HepG2 (cell line): ENCODE measurements at regions not wholly inside any gene's neighbourhood (a gene's known extent, or its start where the extent isn't known, plus 50 kb on each side); places are given as distances from the start of the nearest gene placed in this dataset.

Source experiments
- AFF4 ChIP-seq: sonication (generic); formaldehyde crosslinking; IDR thresholded peaks from 2 replicates; pipeline ENCODE4 v1.4.0; 2020; ENCODE audit warnings: missing genetic modification reagents
- ARID4A ChIP-seq: sonication (generic); formaldehyde crosslinking; IDR thresholded peaks from 2 replicates; pipeline ENCODE4 v1.5.0; 2020; ENCODE audit warnings: mild to moderate bottlenecking, missing genetic modification reagents, borderline replicate concordance
- ATF7-NPFF ChIP-seq: sonication (generic); formaldehyde crosslinking; IDR thresholded peaks from 2 replicates; pipeline ENCODE4 v1.8.1; 2023; ENCODE audit warnings: mild to moderate bottlenecking, low read depth, missing genetic modification reagents, moderate library complexity
- BCL3 ChIP-seq: sonication (generic); formaldehyde crosslinking; IDR thresholded peaks from 2 replicates; pipeline ENCODE4 v1.5.1; 2020; ENCODE audit warnings: mild to moderate bottlenecking, missing genetic modification reagents, moderate library complexity
- FOXA3 ChIP-seq: IDR thresholded peaks from 2 replicates; pipeline ENCODE4 v1.6.1; 2016; ENCODE audit warnings: missing genetic modification reagents, missing compliant biosample characterization
- KAT7 ChIP-seq: IDR thresholded peaks from 2 replicates; pipeline ENCODE4 v1.6.1; 2018; ENCODE audit warnings: borderline replicate concordance, missing compliant biosample characterization
- MIER3 ChIP-seq: IDR thresholded peaks from 2 replicates; pipeline ENCODE4 v1.6.1; 2016; ENCODE audit warnings: missing compliant biosample characterization, borderline replicate concordance
- ONECUT2 ChIP-seq: sonication (generic); formaldehyde crosslinking; IDR thresholded peaks from 2 replicates; pipeline ENCODE4 v1.4.0; 2020; ENCODE audit warnings: missing genetic modification reagents
- SMARCE1 ChIP-seq: fragments of 450-650 bp; IDR thresholded peaks from 2 replicates; pipeline ENCODE4 v1.6.1; 2017; ENCODE audit warnings: borderline replicate concordance
- TP53 ChIP-seq: sonication (generic); formaldehyde crosslinking; conservative IDR thresholded peaks from 2 replicates; pipeline ENCODE4 v1.4.0; 2020; ENCODE audit warnings: missing genetic modification reagents
- TSC22D2 ChIP-seq: sonication (generic); formaldehyde crosslinking; IDR thresholded peaks from 2 replicates; pipeline ENCODE4 v1.5.1; 2020; ENCODE audit warnings: missing genetic modification reagents, mild to moderate bottlenecking, borderline replicate concordance
- ZNF414 ChIP-seq: sonication (generic); formaldehyde crosslinking; IDR thresholded peaks from 2 replicates; pipeline ENCODE4 v1.5.0; 2020; ENCODE audit warnings: missing genetic modification reagents
- ZNF501 ChIP-seq: sonication (generic); formaldehyde crosslinking; IDR thresholded peaks from 2 replicates; pipeline ENCODE4 v1.5.1; 2020; ENCODE audit warnings: mild to moderate bottlenecking, moderate library complexity, missing genetic modification reagents
- ZNF503 ChIP-seq: sonication (generic); formaldehyde crosslinking; IDR thresholded peaks from 2 replicates; pipeline ENCODE4 v1.4.0; 2020; ENCODE audit warnings: missing genetic modification reagents
- ZSCAN5A ChIP-seq: sonication (generic); formaldehyde crosslinking; IDR thresholded peaks from 2 replicates; pipeline ENCODE4 v1.8.0; 2022; ENCODE audit warnings: mild to moderate bottlenecking, missing genetic modification reagents, borderline replicate concordance

GRCh38 chr2:8627019-8627691 is 54.7 kb upstream of the ID2 start (continued):
- TF ChIP-seq ZNF503 (CRISPR knock-in tag): 0 out of 2 replicates have a peak, but pooled peaks have one; percentile 0
- TF ChIP-seq ARID4A (CRISPR knock-in tag): peak; percentile 69; the same call in 1 of the 2 replicates
- 0 out of 2 replicates have a peak, but pooled peaks have one; percentile 76 for TF ChIP-seq AFF4
- peak; percentile 47; the same call in 1 of the 2 replicates for TF ChIP-seq ZNF414 (CRISPR knock-in tag)
- TF ChIP-seq ZSCAN5A: no peak
- TF ChIP-seq TP53 (CRISPR knock-in tag): no peak
- no peak for TF ChIP-seq TSC22D2
- peak; percentile 78 for TF ChIP-seq FOXA3
- no peak for TF ChIP-seq SMARCE1
- TF ChIP-seq ZNF501 (CRISPR knock-in tag): no peak; the same call in 1 of the 2 replicates
- no peak for TF ChIP-seq MIER3 (CRISPR knock-in tag)
- no peak for TF ChIP-seq BCL3 (CRISPR knock-in tag)
- TF ChIP-seq KAT7 (CRISPR knock-in tag): 0 out of 2 replicates have a peak, but pooled peaks have one; percentile 39
- no peak for TF ChIP-seq ONECUT2
- TF ChIP-seq ATF7-NPFF: no peak
